Transverse colon (tissue), 3 donors: ENCODE measurements at regions not wholly inside any gene's neighbourhood (a gene's known extent, or its start where the extent isn't known, plus 50 kb on each side); places are given as distances from the start of the nearest gene placed in this dataset.

ENCODE experiments used
- CTCF ChIP-seq, 5 experiments: fragments of 200-600 bp in 3 of 5; fragments of 450-650 bp in 2 of 5; sonication (generic) in 3 of 5; IDR thresholded peaks; 1 replicate in 2 of 5; 2 replicates in 3 of 5; pipeline ENCODE4 v1.5.1; 2016 to 2017; ENCODE audit warnings: antibody characterized with exemption in 5 of 5, inconsistent platforms in 3 of 5, mild to moderate bottlenecking in 2 of 5, moderate library complexity in 1 of 5
- POLR2A ChIP-seq: fragments of 450-650 bp; IDR thresholded peaks from one replicate; pipeline ENCODE4 v1.6.1; 2016; ENCODE audit warnings: antibody characterized with exemption, mild to moderate bottlenecking, moderate library complexity

DNA sequence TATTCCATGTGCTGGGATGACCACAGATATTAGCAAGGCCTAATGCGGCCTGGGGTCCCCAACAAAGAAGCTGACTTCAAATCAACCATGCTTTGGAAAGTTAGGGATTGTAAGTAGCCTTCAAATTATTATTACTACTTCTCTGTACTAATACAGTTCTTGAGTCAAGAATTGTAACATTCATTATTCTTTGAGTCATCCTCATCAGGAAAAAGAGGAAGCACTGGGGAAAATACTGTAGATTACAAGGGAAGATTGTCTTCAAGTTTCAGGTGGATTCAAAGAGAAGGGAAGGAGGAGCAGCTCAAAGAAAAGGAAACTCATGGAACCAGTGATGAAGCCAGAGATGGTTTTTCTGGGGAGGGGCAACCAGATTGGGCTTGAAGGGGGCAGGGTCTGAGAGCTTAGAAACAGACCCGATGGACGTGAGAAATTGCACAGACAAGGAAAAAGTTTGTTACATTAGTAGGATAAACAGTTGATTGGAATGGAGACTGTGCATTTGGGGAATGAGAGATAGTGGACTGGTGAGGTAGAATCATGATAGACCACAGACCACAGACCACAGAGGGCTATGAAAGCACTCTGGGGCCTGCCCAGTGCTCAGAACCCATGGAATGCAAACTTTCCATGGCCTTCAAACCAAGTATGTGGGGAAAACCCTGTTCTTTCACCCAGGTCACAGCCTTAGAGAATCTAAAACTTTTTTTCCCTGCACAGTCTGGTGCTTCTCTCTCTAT lies 209.9 kb downstream of the ZNF365 start:
- TF ChIP-seq CTCF (IDR thresholded peaks at IDR 0.05) (no peak), POLR2A (no peak)
